ENCODE measurements at regions not wholly inside any gene's neighbourhood (a gene's known extent, or its start where the extent isn't known, plus 50 kb on each side); places are given as distances from the start of the nearest gene placed in this dataset.

DNA sequence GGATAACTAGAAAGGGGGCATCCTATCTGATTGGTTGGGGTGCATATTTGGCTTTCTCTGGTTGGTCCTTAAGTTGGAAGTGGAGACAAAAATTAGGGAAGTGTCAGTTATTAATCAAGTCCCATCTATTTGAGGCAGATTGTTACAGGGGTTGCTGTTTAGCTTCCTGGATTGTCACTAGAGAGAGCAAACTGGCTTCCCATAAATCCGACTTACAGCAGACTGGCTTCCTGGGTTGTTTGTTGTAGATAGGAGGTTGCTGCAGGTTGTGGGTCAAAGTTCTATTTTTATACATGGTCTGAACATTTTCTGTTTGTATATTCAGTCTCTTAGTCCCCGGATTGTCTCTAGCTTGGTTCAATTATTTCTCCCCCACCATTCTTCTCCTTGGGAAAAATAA is 106.1 kb upstream of the HABP2 start:
- TF ChIP-seq, protein P1, sequence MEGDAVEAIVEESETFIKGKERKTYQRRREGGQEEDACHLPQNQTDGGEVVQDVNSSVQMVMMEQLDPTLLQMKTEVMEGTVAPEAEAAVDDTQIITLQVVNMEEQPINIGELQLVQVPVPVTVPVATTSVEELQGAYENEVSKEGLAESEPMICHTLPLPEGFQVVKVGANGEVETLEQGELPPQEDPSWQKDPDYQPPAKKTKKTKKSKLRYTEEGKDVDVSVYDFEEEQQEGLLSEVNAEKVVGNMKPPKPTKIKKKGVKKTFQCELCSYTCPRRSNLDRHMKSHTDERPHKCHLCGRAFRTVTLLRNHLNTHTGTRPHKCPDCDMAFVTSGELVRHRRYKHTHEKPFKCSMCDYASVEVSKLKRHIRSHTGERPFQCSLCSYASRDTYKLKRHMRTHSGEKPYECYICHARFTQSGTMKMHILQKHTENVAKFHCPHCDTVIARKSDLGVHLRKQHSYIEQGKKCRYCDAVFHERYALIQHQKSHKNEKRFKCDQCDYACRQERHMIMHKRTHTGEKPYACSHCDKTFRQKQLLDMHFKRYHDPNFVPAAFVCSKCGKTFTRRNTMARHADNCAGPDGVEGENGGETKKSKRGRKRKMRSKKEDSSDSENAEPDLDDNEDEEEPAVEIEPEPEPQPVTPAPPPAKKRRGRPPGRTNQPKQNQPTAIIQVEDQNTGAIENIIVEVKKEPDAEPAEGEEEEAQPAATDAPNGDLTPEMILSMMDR (IDR thresholded peaks at IDR 0.05): no peak
- no peak for TF ChIP-seq POLR2A (IDR thresholded peaks at IDR 0.05)

Measured in right lobe of liver (tissue), 4 donors.